ENCODE measurements at regions not wholly inside any gene's neighbourhood (a gene's known extent, or its start where the extent isn't known, plus 50 kb on each side); places are given as distances from the start of the nearest gene placed in this dataset.

GRCh38 chr3:141418751-141419150, 50.4 kb downstream of the ZBTB38 start:
- Histone ChIP-seq H3K36me3 (ENCODE audit: control insufficient read depth in 2 of 2, insufficient read depth in 2 of 2, low read length in 1 of 2) (no peaks in the 10 kb centered on the region), H3K4me3 (ENCODE audit: low read length in 2 of 2) (no peak overlapping the region), H3K27me3 (ENCODE audit: control insufficient read depth in 2 of 2, insufficient read depth in 1 of 2, low read length in 1 of 2) (no peaks in the 10 kb centered on the region), H3K9me3 (ENCODE audit: control insufficient read depth in 2 of 2, insufficient read depth in 1 of 2, low read length in 1 of 2) (no peaks in the 10 kb centered on the region), H3K27ac (ENCODE audit: low read depth in 1 of 2, low read length in 1 of 2) (no peak overlapping the region), H3K4me1 (ENCODE audit: control insufficient read depth in 2 of 2, insufficient read depth in 2 of 2, low read length in 2 of 2) (peaks cover 0 to 9% of the 10 kb centered on the region in 2 donors)
- DNase-seq (ENCODE audit: low read depth in 6 of 9, low spot score in 9 of 9), result no peak
- WGBS, result 96% methylated on average over 4 of the region's 4 CpGs

- no peaks in the 10 kb centered on the region for H3K27me3 ChIP-seq (ENCODE audit: control insufficient read depth in 2 of 2, insufficient read depth in 1 of 2, low read length in 1 of 2)
- WGBS, result 95% methylated on average over 5 of the region's 5 CpGs
- H3K9me3 ChIP-seq (ENCODE audit: control insufficient read depth in 2 of 2, insufficient read depth in 1 of 2, low read length in 1 of 2), result no peaks in the 10 kb centered on the region
- H3K4me3 ChIP-seq (ENCODE audit: low read length in 2 of 2), result no peak overlapping the region
- H3K36me3 ChIP-seq (ENCODE audit: control insufficient read depth in 2 of 2, insufficient read depth in 2 of 2, low read length in 1 of 2), result no peaks in the 10 kb centered on the region
- no peak for DNase-seq (ENCODE audit: low read depth in 6 of 9, low spot score in 9 of 9)
- no peaks in the 10 kb centered on the region for H3K4me1 ChIP-seq (ENCODE audit: control insufficient read depth in 2 of 2, insufficient read depth in 2 of 2, low read length in 2 of 2)
- no peak overlapping the region for H3K27ac ChIP-seq (ENCODE audit: low read depth in 1 of 2, low read length in 1 of 2)
Measured at GRCh38 chr3:141419946-141420345, 51.6 kb downstream of the ZBTB38 start.

- H3K9me3 ChIP-seq (ENCODE audit: control insufficient read depth in 2 of 2, insufficient read depth in 1 of 2, low read length in 1 of 2), result no peaks in the 10 kb centered on the region
- no peaks in the 10 kb centered on the region for H3K36me3 ChIP-seq (ENCODE audit: control insufficient read depth in 2 of 2, insufficient read depth in 2 of 2, low read length in 1 of 2)
- H3K27ac ChIP-seq (ENCODE audit: low read depth in 1 of 2, low read length in 1 of 2), result no peak overlapping the region
- no peaks in the 10 kb centered on the region for H3K27me3 ChIP-seq (ENCODE audit: control insufficient read depth in 2 of 2, insufficient read depth in 1 of 2, low read length in 1 of 2)
- 98% methylated on average over 2 of the region's 2 CpGs for WGBS
- DNase-seq (ENCODE audit: low read depth in 6 of 9, low spot score in 9 of 9), result no peak
- H3K4me3 ChIP-seq (ENCODE audit: low read length in 2 of 2), result no peak overlapping the region
- H3K4me1 ChIP-seq (ENCODE audit: control insufficient read depth in 2 of 2, insufficient read depth in 2 of 2, low read length in 2 of 2), result no peaks in the 10 kb centered on the region
Measured at GRCh38 chr3:141421186-141421585, 52.9 kb downstream of the ZBTB38 start.

DNA sequence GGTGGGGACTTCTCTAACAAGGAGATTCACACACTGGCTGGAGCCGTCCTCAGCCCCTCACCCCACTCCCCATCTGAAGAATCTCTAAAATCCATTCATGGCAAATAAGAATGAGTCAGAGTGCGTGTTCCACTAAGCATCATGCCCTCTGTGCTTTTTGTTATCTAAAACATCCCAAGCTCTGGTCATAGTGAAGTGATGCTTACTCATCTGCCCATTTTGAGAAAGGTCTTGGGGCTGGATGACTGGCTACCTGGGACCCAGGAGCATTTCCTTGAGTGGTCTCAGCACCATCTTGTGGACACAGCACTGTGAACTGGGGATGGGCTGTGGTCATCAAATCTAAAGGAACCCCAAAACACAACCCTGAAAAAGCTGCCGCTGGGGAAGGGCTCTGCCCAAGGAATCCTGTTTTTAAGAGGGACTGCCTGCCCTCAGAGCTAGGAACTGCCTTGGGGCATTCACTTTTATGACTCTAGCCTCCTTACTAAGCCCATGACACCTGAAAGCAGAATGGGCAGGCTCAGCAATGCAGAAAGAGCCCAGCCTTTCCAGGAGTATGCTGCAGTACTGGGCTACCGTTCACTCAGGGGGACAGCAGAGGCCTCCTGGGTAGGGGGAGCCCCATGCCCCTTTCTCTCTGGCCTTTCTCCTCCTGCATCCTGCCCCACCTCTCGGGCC, 53.5 kb downstream of the ZBTB38 start:
- DNase-seq (ENCODE audit: low read depth in 6 of 9, low spot score in 9 of 9), result no peak
- Histone ChIP-seq H3K27me3 (ENCODE audit: control insufficient read depth in 2 of 2, insufficient read depth in 1 of 2, low read length in 1 of 2) (no peaks in the 10 kb centered on the region), H3K4me3 (ENCODE audit: low read length in 2 of 2) (no peak overlapping the region), H3K9me3 (ENCODE audit: control insufficient read depth in 2 of 2, insufficient read depth in 1 of 2, low read length in 1 of 2) (no peaks in the 10 kb centered on the region), H3K27ac (ENCODE audit: low read depth in 1 of 2, low read length in 1 of 2) (no peak overlapping the region), H3K36me3 (ENCODE audit: control insufficient read depth in 2 of 2, insufficient read depth in 2 of 2, low read length in 1 of 2) (no peaks in the 10 kb centered on the region), H3K4me1 (ENCODE audit: control insufficient read depth in 2 of 2, insufficient read depth in 2 of 2, low read length in 2 of 2) (no peaks in the 10 kb centered on the region)
- WGBS, result 90% methylated on average over 5 of the region's 5 CpGs

GRCh38 chr3:141422961-141423582, 54.8 kb downstream of the ZBTB38 start:
- H3K27me3 ChIP-seq (ENCODE audit: control insufficient read depth in 2 of 2, insufficient read depth in 1 of 2, low read length in 1 of 2), result no peaks in the 10 kb centered on the region
- H3K4me3 ChIP-seq (ENCODE audit: low read length in 2 of 2), result no peak overlapping the region
- no peaks in the 10 kb centered on the region for H3K36me3 ChIP-seq (ENCODE audit: control insufficient read depth in 2 of 2, insufficient read depth in 2 of 2, low read length in 1 of 2)
- peaks cover 0 to 2% of the 10 kb centered on the region in 2 donors for H3K4me1 ChIP-seq (ENCODE audit: control insufficient read depth in 2 of 2, insufficient read depth in 2 of 2, low read length in 2 of 2)
- 98% methylated on average over 6 of the region's 6 CpGs for WGBS
- no peaks in the 10 kb centered on the region for H3K9me3 ChIP-seq (ENCODE audit: control insufficient read depth in 2 of 2, insufficient read depth in 1 of 2, low read length in 1 of 2)
- DNase-seq (ENCODE audit: low read depth in 6 of 9, low spot score in 9 of 9), result no peak
- H3K27ac ChIP-seq (ENCODE audit: low read depth in 1 of 2, low read length in 1 of 2), result no peak overlapping the region

GRCh38 chr3:141425523-141426233, 57.4 kb downstream of the ZBTB38 start:
- H3K27me3 ChIP-seq (ENCODE audit: control insufficient read depth in 2 of 2, insufficient read depth in 1 of 2, low read length in 1 of 2), result no peaks in the 10 kb centered on the region
- no peak overlapping the region for H3K27ac ChIP-seq (ENCODE audit: low read depth in 1 of 2, low read length in 1 of 2)
- WGBS, result 95% methylated on average over 6 of the region's 6 CpGs
- no peak for DNase-seq (ENCODE audit: low read depth in 6 of 9, low spot score in 9 of 9)
- no peak overlapping the region for H3K4me3 ChIP-seq (ENCODE audit: low read length in 2 of 2)
- H3K9me3 ChIP-seq (ENCODE audit: control insufficient read depth in 2 of 2, insufficient read depth in 1 of 2, low read length in 1 of 2), result no peaks in the 10 kb centered on the region
- peaks cover 0 to 2% of the 10 kb centered on the region in 2 donors for H3K4me1 ChIP-seq (ENCODE audit: control insufficient read depth in 2 of 2, insufficient read depth in 2 of 2, low read length in 2 of 2)
- no peaks in the 10 kb centered on the region for H3K36me3 ChIP-seq (ENCODE audit: control insufficient read depth in 2 of 2, insufficient read depth in 2 of 2, low read length in 1 of 2)

DNA sequence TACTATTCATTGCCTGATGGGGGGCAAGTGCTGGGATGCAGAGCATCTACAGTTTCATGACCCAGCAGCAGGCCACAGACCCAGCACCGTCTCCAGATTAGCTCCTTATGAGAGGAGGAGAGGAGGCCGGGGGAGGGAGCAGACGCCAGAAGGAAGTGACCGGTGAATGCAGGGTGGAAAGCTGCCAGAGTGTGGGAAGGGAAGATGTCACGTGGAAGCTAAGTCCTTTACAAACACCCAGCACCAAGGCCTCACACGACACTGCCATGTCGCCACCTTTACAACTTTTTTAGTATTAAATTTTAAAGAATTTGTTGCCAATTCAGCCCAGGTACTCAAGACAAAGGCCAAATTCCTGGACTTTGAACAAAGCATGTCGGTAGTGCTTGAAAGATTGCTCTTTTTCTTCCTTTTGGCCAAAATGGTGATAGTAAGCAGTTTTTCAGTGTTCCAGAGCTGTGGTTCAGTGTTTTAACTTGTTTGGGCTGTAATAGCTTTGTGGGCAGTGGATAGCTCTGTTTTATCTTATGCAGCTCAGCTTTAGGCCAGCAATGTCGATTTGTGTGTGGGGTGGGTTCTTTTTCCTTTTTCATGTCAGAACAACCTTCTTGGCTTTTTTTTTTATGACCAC, 58.2 kb downstream of the ZBTB38 start:
- Histone ChIP-seq H3K9me3 (ENCODE audit: control insufficient read depth in 2 of 2, insufficient read depth in 1 of 2, low read length in 1 of 2) (no peaks in the 10 kb centered on the region), H3K36me3 (ENCODE audit: control insufficient read depth in 2 of 2, insufficient read depth in 2 of 2, low read length in 1 of 2) (no peaks in the 10 kb centered on the region), H3K27ac (ENCODE audit: low read depth in 1 of 2, low read length in 1 of 2) (peak overlapping the region in 1 of 2 donors; percentile 44), H3K4me3 (ENCODE audit: low read length in 2 of 2) (no peak overlapping the region), H3K4me1 (ENCODE audit: control insufficient read depth in 2 of 2, insufficient read depth in 2 of 2, low read length in 2 of 2) (peaks cover 0 to 2% of the 10 kb centered on the region in 2 donors), H3K27me3 (ENCODE audit: control insufficient read depth in 2 of 2, insufficient read depth in 1 of 2, low read length in 1 of 2) (no peaks in the 10 kb centered on the region)
- WGBS, result 79% methylated on average over 9 of the region's 9 CpGs
- DNase-seq (ENCODE audit: low read depth in 6 of 9, low spot score in 9 of 9), result no peak

DNA sequence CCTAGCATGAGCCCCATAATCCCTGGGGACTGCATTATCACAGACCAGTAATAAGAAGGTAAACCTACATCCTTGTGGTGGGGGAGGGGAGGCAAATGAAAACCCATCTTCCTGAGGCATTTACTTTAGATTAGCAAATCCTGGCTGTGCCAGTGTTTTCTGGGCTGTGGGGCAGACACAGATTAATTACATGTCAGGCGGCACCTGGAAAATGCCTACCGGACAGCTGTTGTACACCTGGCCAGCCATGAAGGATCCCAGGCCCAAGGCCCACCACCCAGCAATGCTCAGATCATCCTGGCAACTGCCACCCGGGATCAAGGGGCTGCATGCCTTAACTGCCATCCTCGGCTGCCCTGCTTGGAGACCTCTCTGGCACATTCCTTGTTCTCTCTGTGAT, 59.1 kb upstream of the RASA2 start:
- no peak for DNase-seq (ENCODE audit: low read depth in 6 of 9, low spot score in 9 of 9)
- WGBS, result 95% methylated on average over 4 of the region's 4 CpGs

More for the DNA sequence above, 59.1 kb upstream of the RASA2 start:
- Histone ChIP-seq H3K9me3 (ENCODE audit: control insufficient read depth in 2 of 2, insufficient read depth in 1 of 2, low read length in 1 of 2) (no peaks in the 10 kb centered on the region), H3K36me3 (ENCODE audit: control insufficient read depth in 2 of 2, insufficient read depth in 2 of 2, low read length in 1 of 2) (no peaks in the 10 kb centered on the region), H3K4me3 (ENCODE audit: low read length in 2 of 2) (no peak overlapping the region), H3K27me3 (ENCODE audit: control insufficient read depth in 2 of 2, insufficient read depth in 1 of 2, low read length in 1 of 2) (no peaks in the 10 kb centered on the region), H3K27ac (ENCODE audit: low read depth in 1 of 2, low read length in 1 of 2) (no peak overlapping the region), H3K4me1 (ENCODE audit: control insufficient read depth in 2 of 2, insufficient read depth in 2 of 2, low read length in 2 of 2) (peaks cover 0 to 2% of the 10 kb centered on the region in 2 donors)

Measured in thymus (tissue), 11 donors.